ENCODE measurements at regions not wholly inside any gene's neighbourhood (a gene's known extent, or its start where the extent isn't known, plus 50 kb on each side); places are given as distances from the start of the nearest gene placed in this dataset.
"Not testable (repeated sequence)": the region's sequence is repeated elsewhere in the genome, so short reads cannot be mapped to it uniquely, and the experiment has no call there.

- DNase-seq: no peak
These were observed 61.7 kb upstream of the SMURF2 start for GRCh38 chr17:64723781-64724180.

GRCh38 chr17:64721556-64721955 is 59.4 kb upstream of the SMURF2 start:
- not testable (repeated sequence) for DNase-seq

DNA sequence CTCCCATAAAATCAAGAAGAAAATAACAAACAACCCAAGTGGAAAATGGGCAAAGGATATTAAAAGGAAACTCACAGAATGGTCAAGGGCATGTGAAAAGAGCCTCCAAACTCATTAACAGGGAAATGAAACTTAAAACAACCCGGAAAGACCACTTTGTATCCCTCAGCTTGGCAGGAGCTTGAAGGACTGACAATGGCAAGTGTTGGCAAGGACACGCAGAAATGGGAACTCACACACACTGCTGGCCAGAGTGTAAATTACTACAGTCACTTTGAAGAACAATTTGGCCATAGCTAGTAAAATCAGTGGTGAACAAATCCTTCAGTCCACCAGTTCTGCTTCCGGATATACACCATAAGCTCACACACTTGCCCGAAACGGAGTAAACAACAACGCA is 58.1 kb upstream of the SMURF2 start:
- not testable (repeated sequence) for DNase-seq

GRCh38 chr17:64719517-64719916 is 57.4 kb upstream of the SMURF2 start:
- DNase-seq: not testable (repeated sequence)

DNA sequence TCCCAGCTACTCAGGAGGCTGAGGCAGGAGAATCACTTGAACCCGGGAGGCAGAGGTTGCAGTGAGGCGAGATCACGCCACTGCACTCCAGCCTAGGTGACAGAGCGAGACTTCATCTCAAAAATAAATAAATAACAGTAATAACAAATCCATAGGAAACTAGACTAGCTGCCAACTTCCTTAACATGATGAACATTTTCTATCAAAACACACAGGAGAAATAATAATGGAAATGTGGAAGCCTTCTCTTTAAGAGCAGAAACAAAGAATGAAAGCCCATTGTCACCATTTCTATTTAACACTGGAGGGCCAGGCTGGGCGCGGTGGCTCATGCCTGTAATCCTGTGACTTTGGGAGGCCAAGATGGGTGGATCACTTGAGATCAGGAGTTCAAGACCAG is 56.7 kb upstream of the SMURF2 start:
- not testable (repeated sequence) for DNase-seq

GRCh38 chr17:64718058-64718457 is 56.0 kb upstream of the SMURF2 start:
- no peak for DNase-seq

- DNase-seq: not testable (repeated sequence)
These were observed 54.4 kb upstream of the SMURF2 start for GRCh38 chr17:64716496-64716895.

- DNase-seq: not testable (repeated sequence)
These were observed 51.7 kb upstream of the SMURF2 start for GRCh38 chr17:64713786-64714185.

DNA sequence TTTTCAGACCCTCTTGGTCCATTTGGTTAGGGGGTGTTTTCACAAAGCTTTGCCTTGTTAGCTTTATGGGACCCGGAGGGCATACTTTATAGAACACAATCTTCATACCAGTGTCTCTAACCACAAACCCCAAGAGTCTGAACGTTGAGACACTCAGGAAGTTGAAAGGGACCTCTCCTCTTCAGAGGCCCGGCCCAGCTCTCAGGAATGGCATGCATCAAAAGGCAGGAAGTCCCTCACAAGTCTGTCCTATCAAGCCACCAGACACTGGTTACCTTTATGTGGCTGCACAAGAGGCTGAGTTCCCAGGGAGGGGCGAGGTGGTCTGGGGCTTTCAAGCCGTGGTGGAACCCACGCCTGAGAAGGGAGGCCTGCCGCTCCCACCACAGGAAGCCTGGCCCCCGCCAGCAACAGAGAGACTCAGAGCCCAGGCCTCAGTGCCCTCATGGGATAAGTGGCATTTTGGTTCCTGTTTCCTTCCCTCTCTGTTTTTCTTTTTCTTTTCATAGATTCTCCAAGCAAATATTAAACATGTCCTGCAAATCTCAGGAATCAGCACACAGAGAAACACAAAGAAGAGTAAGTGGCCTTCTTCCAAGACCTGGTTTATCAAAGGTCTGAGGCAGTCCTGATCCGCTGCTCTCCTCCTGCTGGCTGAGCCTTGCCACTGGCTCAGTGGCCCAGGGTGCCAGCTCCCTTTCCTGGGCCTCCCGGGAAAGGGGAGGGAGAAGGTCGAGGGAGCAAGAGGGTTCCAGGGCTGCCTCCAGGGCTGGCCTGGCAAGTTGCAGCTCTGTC is 50.6 kb upstream of the SMURF2 start:
- DNase-seq: not testable (repeated sequence)
